HG03439 (cell line): ENCODE measurements at regions not wholly inside any gene's neighbourhood (a gene's known extent, or its start where the extent isn't known, plus 50 kb on each side); places are given as distances from the start of the nearest gene placed in this dataset.
"Not testable (repeated sequence)": the region's sequence is repeated elsewhere in the genome, so short reads cannot be mapped to it uniquely, and the experiment has no call there.

Source experiments
- ATAC-seq: cut with Tn5 transposase; IDR thresholded peaks from one replicate; pipeline ENCODE4 v1.9.1; 2021; ENCODE audit warnings: mild to moderate bottlenecking, moderate library complexity; ENCODE audit not compliant: unreplicated experiment

- no peak for ATAC-seq
These were observed 458.4 kb upstream of the CCDC179 start for GRCh38 chr11:23318670-23319069.

- no peak for ATAC-seq
These were observed 459.9 kb upstream of the CCDC179 start for GRCh38 chr11:23320131-23320530.

- not testable (repeated sequence) for ATAC-seq
These were observed 475.3 kb upstream of the CCDC179 start for GRCh38 chr11:23335586-23335985.

GRCh38 chr11:23336961-23337360, 476.7 kb upstream of the CCDC179 start:
- no peak for ATAC-seq

- ATAC-seq, result no peak
These were observed 493.3 kb upstream of the CCDC179 start for GRCh38 chr11:23353611-23354010.

GRCh38 chr11:23359297-23359696, 499.0 kb upstream of the CCDC179 start:
- no peak for ATAC-seq

GRCh38 chr11:23364076-23364475, 503.8 kb upstream of the CCDC179 start:
- no peak for ATAC-seq

- no peak for ATAC-seq
These were observed 510.5 kb upstream of the CCDC179 start for GRCh38 chr11:23370580-23371275.

GRCh38 chr11:23377909-23378308, 517.6 kb upstream of the CCDC179 start:
- no peak for ATAC-seq

- ATAC-seq, result no peak
These were observed 530.8 kb upstream of the CCDC179 start for GRCh38 chr11:23391031-23391430.

GRCh38 chr11:23398052-23398451, 537.8 kb upstream of the CCDC179 start:
- no peak for ATAC-seq

GRCh38 chr11:23399995-23400394, 539.7 kb upstream of the CCDC179 start:
- ATAC-seq, result no peak

- ATAC-seq, result no peak
These were observed 543.2 kb upstream of the CCDC179 start for GRCh38 chr11:23403210-23404185.

GRCh38 chr11:23404225-23405160, 544.2 kb upstream of the CCDC179 start:
- ATAC-seq, result no peak

GRCh38 chr11:23405350-23405937, 545.2 kb upstream of the CCDC179 start:
- ATAC-seq, result no peak

GRCh38 chr11:23406131-23406819, 546.0 kb upstream of the CCDC179 start:
- no peak for ATAC-seq

- no peak for ATAC-seq
These were observed 552.8 kb upstream of the CCDC179 start for GRCh38 chr11:23413057-23413456.

GRCh38 chr11:23423104-23423503, 562.8 kb upstream of the CCDC179 start:
- ATAC-seq, result no peak

GRCh38 chr11:23423656-23424055, 563.4 kb upstream of the CCDC179 start:
- no peak for ATAC-seq

- no peak for ATAC-seq
These were observed 565.1 kb upstream of the CCDC179 start for GRCh38 chr11:23425381-23425780.
